ENCODE measurements at regions not wholly inside any gene's neighbourhood (a gene's known extent, or its start where the extent isn't known, plus 50 kb on each side); places are given as distances from the start of the nearest gene placed in this dataset.
"Not testable (repeated sequence)": the region's sequence is repeated elsewhere in the genome, so short reads cannot be mapped to it uniquely, and the experiment has no call there.

- no peak overlapping the region for H3K4me3 Mint-ChIP-seq
- no peak overlapping the region for H3K27ac Mint-ChIP-seq
- TF ChIP-seq CTCF (conservative IDR thresholded peaks at IDR 0.05), result no peak
- peaks cover 2% of the 10 kb centered on the region for H3K27me3 Mint-ChIP-seq
- no peak for DNase-seq (ENCODE audit: extremely low spot score, unreplicated experiment)
- H3K36me3 Mint-ChIP-seq, result no peaks in the 10 kb centered on the region
- H3K4me1 Mint-ChIP-seq (ENCODE audit: unreplicated experiment), result no peaks in the 10 kb centered on the region
- H3K9me3 Mint-ChIP-seq, result no peaks in the 10 kb centered on the region
Measured at GRCh38 chr11:15349413-15349812, 234.7 kb downstream of the INSC start.

GRCh38 chr11:15361316-15361715, 246.6 kb downstream of the INSC start:
- Mint-ChIP-seq H3K4me1 (ENCODE audit: unreplicated experiment) (no peaks in the 10 kb centered on the region), H3K4me3 (no peak overlapping the region), H3K27ac (no peak overlapping the region), H3K9me3 (no peaks in the 10 kb centered on the region), H3K36me3 (no peaks in the 10 kb centered on the region), H3K27me3 (peaks cover 13% of the 10 kb centered on the region)
- no peak for DNase-seq (ENCODE audit: extremely low spot score, unreplicated experiment)
- no peak for TF ChIP-seq CTCF (conservative IDR thresholded peaks at IDR 0.05)

GRCh38 chr11:15365286-15365685, 250.6 kb downstream of the INSC start:
- H3K27me3 Mint-ChIP-seq, result peaks cover 18% of the 10 kb centered on the region
- DNase-seq (ENCODE audit: extremely low spot score, unreplicated experiment); H3K36me3 Mint-ChIP-seq; H3K27ac Mint-ChIP-seq; H3K9me3 Mint-ChIP-seq; H3K4me1 Mint-ChIP-seq (ENCODE audit: unreplicated experiment); H3K4me3 Mint-ChIP-seq: not testable (repeated sequence)

GRCh38 chr11:15367695-15368094, 253.0 kb downstream of the INSC start:
- Mint-ChIP-seq H3K4me1 (ENCODE audit: unreplicated experiment) (no peaks in the 10 kb centered on the region), H3K27me3 (peaks cover 24% of the 10 kb centered on the region), H3K36me3 (no peaks in the 10 kb centered on the region), H3K9me3 (no peaks in the 10 kb centered on the region), H3K4me3 (no peak overlapping the region), H3K27ac (no peak overlapping the region)
- no peak for DNase-seq (ENCODE audit: extremely low spot score, unreplicated experiment)
- no peak for TF ChIP-seq CTCF (conservative IDR thresholded peaks at IDR 0.05)

- H3K27ac Mint-ChIP-seq, result no peak overlapping the region
- H3K4me3 Mint-ChIP-seq, result no peak overlapping the region
- no peak for TF ChIP-seq CTCF (conservative IDR thresholded peaks at IDR 0.05)
- DNase-seq (ENCODE audit: extremely low spot score, unreplicated experiment), result no peak
- no peaks in the 10 kb centered on the region for H3K4me1 Mint-ChIP-seq (ENCODE audit: unreplicated experiment)
- no peaks in the 10 kb centered on the region for H3K36me3 Mint-ChIP-seq
- H3K9me3 Mint-ChIP-seq, result no peaks in the 10 kb centered on the region
- H3K27me3 Mint-ChIP-seq, result peaks cover 16% of the 10 kb centered on the region
Measured at GRCh38 chr11:15370495-15371147, 255.9 kb downstream of the INSC start.

- no peak for TF ChIP-seq CTCF (conservative IDR thresholded peaks at IDR 0.05)
- peaks cover 11% of the 10 kb centered on the region for H3K27me3 Mint-ChIP-seq
- no peak for DNase-seq (ENCODE audit: extremely low spot score, unreplicated experiment)
- peak overlapping the region; percentile 40 for H3K27ac Mint-ChIP-seq
- H3K4me1 Mint-ChIP-seq (ENCODE audit: unreplicated experiment), result no peaks in the 10 kb centered on the region
- H3K9me3 Mint-ChIP-seq, result no peaks in the 10 kb centered on the region
- no peaks in the 10 kb centered on the region for H3K36me3 Mint-ChIP-seq
- H3K4me3 Mint-ChIP-seq, result no peak overlapping the region
Measured at GRCh38 chr11:15371533-15371932, 256.8 kb downstream of the INSC start.

All from type B pancreatic cell (in vitro differentiated cells).